ENCODE measurements at regions not wholly inside any gene's neighbourhood (a gene's known extent, or its start where the extent isn't known, plus 50 kb on each side); places are given as distances from the start of the nearest gene placed in this dataset.
A peak's percentile ranks its signal among the peaks of the same experiment; 100 is the strongest.

GRCh38 chr10:29112827-29113615, 175.8 kb upstream of the LYZL1 start:
- no peak overlapping the region for H3K4me3 ChIP-seq
- intact Hi-C loops (cut with DNase I): no loop called here
- no peak for TF ChIP-seq CTCF (IDR thresholded peaks at IDR 0.05)
- DNase-seq (no peak), ATAC-seq (no peak)
- H3K4me1 ChIP-seq: no peaks in the 10 kb centered on the region
- H3K36me3 ChIP-seq: no peaks in the 10 kb centered on the region
- no peaks in the 10 kb centered on the region for H3K27me3 ChIP-seq (ENCODE audit: low read depth)
- peaks cover 15% of the 10 kb centered on the region for H3K9me3 ChIP-seq
- H3K27ac ChIP-seq: no peak overlapping the region

DNA sequence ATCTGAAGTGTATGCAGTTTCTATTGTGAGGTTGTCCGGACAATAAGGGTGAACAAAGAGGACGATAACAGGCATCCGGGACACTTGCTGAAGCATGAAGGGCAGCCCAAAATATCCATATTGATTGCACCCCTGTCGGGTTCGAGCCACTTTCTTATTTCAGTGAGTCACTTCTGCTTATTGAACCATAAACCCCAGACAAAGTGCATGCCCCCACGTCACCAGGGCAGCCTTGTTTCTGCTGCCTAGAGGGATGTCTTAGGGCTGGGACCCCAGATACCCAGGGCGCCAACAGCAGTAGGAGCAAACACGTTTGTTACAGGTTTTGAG, 175.3 kb upstream of the LYZL1 start:
- TF ChIP-seq CTCF (IDR thresholded peaks at IDR 0.05): no peak
- Histone ChIP-seq H3K4me1 (no peaks in the 10 kb centered on the region), H3K9me3 (peaks cover 20% of the 10 kb centered on the region), H3K4me3 (no peak overlapping the region), H3K27me3 (ENCODE audit: low read depth) (no peaks in the 10 kb centered on the region), H3K36me3 (no peaks in the 10 kb centered on the region), H3K27ac (no peak overlapping the region)
- intact Hi-C loops (cut with DNase I): no loop called here
- no peak for DNase-seq
- ATAC-seq: no peak

DNA sequence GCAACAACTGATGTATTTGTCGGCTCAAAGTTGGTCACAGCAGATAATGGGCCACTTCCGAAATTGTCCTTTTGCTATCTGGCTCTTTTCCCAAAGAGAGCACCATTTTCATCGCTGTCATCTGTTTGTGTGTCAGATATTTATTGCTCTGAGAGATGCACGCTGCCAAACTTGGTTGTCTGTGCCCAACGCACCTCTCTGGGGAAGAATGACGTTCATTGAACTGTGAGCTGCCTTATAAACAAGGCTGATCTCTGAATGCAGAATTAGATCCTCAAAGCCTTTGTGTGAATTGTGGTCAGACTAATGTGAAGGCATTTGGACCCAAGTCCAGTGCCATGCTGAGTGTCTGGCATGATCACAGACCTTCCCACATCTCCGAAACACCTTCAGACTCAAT, 174.7 kb upstream of the LYZL1 start:
- TF ChIP-seq CTCF (IDR thresholded peaks at IDR 0.05): no peak
- ATAC-seq: no peak
- no peak overlapping the region for H3K4me3 ChIP-seq

DNA sequence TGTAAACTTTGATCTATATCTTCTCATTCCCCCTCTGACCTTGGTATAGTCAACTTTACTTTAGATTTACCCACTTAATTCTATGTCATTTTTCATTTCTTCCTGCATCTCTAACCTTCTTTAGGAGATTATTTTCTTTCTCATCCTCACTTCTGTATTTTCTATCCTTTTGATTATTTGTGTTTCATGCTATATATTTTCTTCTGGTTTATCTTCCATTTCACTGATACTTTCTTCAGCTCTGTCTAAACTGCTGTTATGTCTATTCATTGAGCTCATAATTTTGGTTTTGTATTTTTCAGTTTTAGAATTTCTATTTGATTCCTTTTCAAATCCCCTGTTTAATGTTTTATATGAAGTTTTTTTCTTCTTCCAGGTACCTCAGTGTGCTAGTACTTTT, 171.1 kb upstream of the LYZL1 start:
- H3K9me3 ChIP-seq: peaks cover 20% of the 10 kb centered on the region
- no peaks in the 10 kb centered on the region for H3K27me3 ChIP-seq (ENCODE audit: low read depth)
- DNase-seq (no peak), ATAC-seq (no peak)
- H3K36me3 ChIP-seq: no peaks in the 10 kb centered on the region
- no peaks in the 10 kb centered on the region for H3K4me1 ChIP-seq
- no peak overlapping the region for H3K4me3 ChIP-seq
- intact Hi-C loops (cut with DNase I): no loop called here
- no peak for TF ChIP-seq CTCF (IDR thresholded peaks at IDR 0.05)
- no peak overlapping the region for H3K27ac ChIP-seq

More for the DNA sequence above, 174.7 kb upstream of the LYZL1 start:
- Histone ChIP-seq H3K9me3 (peaks cover 20% of the 10 kb centered on the region), H3K27me3 (ENCODE audit: low read depth) (no peaks in the 10 kb centered on the region), H3K4me1 (no peaks in the 10 kb centered on the region), H3K27ac (no peak overlapping the region), H3K36me3 (no peaks in the 10 kb centered on the region)
- no peak for DNase-seq
- intact Hi-C loops (cut with DNase I): no loop called here

- H3K9me3 ChIP-seq: peaks cover 20% of the 10 kb centered on the region
- no peaks in the 10 kb centered on the region for H3K36me3 ChIP-seq
- H3K4me1 ChIP-seq: no peaks in the 10 kb centered on the region
- DNase-seq: peak; percentile 49
- TF ChIP-seq CTCF (IDR thresholded peaks at IDR 0.05): peak; percentile 44
- intact Hi-C loops (cut with DNase I): no loop called here
- H3K27me3 ChIP-seq (ENCODE audit: low read depth): no peaks in the 10 kb centered on the region
- H3K4me3 ChIP-seq: no peak overlapping the region
- no peak overlapping the region for H3K27ac ChIP-seq
- peak in 1 of 2 donors; percentile 51 for ATAC-seq
Measured at GRCh38 chr10:29119374-29119773, 169.5 kb upstream of the LYZL1 start.
